ENCODE measurements at regions not wholly inside any gene's neighbourhood (a gene's known extent, or its start where the extent isn't known, plus 50 kb on each side); places are given as distances from the start of the nearest gene placed in this dataset.
A peak's percentile ranks its signal among the peaks of the same experiment; 100 is the strongest.

GRCh38 chr10:118521415-118522117 is 73.9 kb downstream of the PRLHR start:
- Histone ChIP-seq H2AFZ (ENCODE audit: low read depth, low read length) (peak overlapping the region; percentile 40; the same call in 1 of the 2 replicates), H3K79me2 (ENCODE audit: insufficient read depth, low read length) (no peaks in the 10 kb centered on the region), H4K20me1 (ENCODE audit: insufficient read depth, low read length) (no peaks in the 10 kb centered on the region), H3K9ac (ENCODE audit: low read depth, low read length) (peak overlapping the region; percentile 37), H3K27ac (ENCODE audit: low read length) (peak overlapping the region; percentile 83), H3K27me3 (ENCODE audit: insufficient read depth, low read length, poor library complexity) (no peaks in the 10 kb centered on the region), H3K9me3 (ENCODE audit: insufficient read depth, low read length, severe bottlenecking) (peaks cover 10% of the 10 kb centered on the region), H3K4me3 (ENCODE audit: low read depth in 1 of 2, low read length in 2 of 2) (peak overlapping the region in 1 of 2 experiments; percentile 39; a peak in 1 of 4 replicates), H3K4me1 (ENCODE audit: insufficient read depth, low read length) (peaks cover 54% of the 10 kb centered on the region), H3K4me2 (ENCODE audit: insufficient read depth, low read length) (peak overlapping the region; percentile 42), H3K36me3 (ENCODE audit: insufficient read depth, low read length) (no peaks in the 10 kb centered on the region)
- DNase-seq (peak; percentile 68), ATAC-seq (ENCODE audit: insufficient read depth, low read depth) (peak; percentile 87)
- TF ChIP-seq EZH2 (IDR thresholded peaks at IDR 0.05; ENCODE audit: borderline replicate concordance, low read depth, low read length, severe bottlenecking) = no peak
- TF ChIP-seq CTCF (IDR thresholded peaks at IDR 0.05; ENCODE audit: borderline replicate concordance, extremely low read depth, low read length, poor library complexity, severe bottlenecking) = no peak

- no peaks in the 10 kb centered on the region for H3K79me2 ChIP-seq (ENCODE audit: insufficient read depth, low read length)
- no peaks in the 10 kb centered on the region for H3K27me3 ChIP-seq (ENCODE audit: insufficient read depth, low read length, poor library complexity)
- ATAC-seq (ENCODE audit: insufficient read depth, low read depth) (no peak), DNase-seq (no peak)
- peaks cover 10% of the 10 kb centered on the region for H3K9me3 ChIP-seq (ENCODE audit: insufficient read depth, low read length, severe bottlenecking)
- no peaks in the 10 kb centered on the region for H3K36me3 ChIP-seq (ENCODE audit: insufficient read depth, low read length)
- H3K4me2 ChIP-seq (ENCODE audit: insufficient read depth, low read length) = no peak overlapping the region
- TF ChIP-seq CTCF (IDR thresholded peaks at IDR 0.05; ENCODE audit: borderline replicate concordance, extremely low read depth, low read length, poor library complexity, severe bottlenecking) = no peak
- TF ChIP-seq EZH2 (IDR thresholded peaks at IDR 0.05; ENCODE audit: borderline replicate concordance, low read depth, low read length, severe bottlenecking) = no peak
- no peak overlapping the region for H3K4me3 ChIP-seq (ENCODE audit: low read depth in 1 of 2, low read length in 2 of 2)
- H3K4me1 ChIP-seq (ENCODE audit: insufficient read depth, low read length) = peaks cover 54% of the 10 kb centered on the region
- peak overlapping the region; percentile 53; the same call in 1 of the 2 replicates for H2AFZ ChIP-seq (ENCODE audit: low read depth, low read length)
- H4K20me1 ChIP-seq (ENCODE audit: insufficient read depth, low read length) = no peaks in the 10 kb centered on the region
- peak overlapping the region; percentile 37; the same call in 1 of the 2 replicates for H3K9ac ChIP-seq (ENCODE audit: low read depth, low read length)
- peak overlapping the region; percentile 83 for H3K27ac ChIP-seq (ENCODE audit: low read length)
Measured at GRCh38 chr10:118520116-118520742, 75.2 kb downstream of the PRLHR start.

DNA sequence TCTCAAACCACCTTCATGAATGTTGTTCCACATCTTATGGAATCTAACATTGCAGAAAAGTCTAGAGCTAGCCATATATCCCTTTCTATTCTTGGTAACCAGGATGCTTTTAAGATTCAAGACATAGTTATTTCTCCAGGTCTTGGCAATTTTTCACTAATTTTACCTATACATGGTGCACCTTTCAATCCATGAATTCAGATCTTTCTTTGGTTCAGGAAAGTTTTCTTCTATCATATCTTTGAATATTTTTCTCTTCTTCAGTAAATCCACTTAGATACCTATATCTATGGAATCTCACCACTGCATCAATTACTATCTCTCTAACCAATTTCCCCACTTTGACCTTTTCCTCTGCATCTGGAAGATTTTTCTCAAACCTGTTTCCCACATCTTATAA is 77.4 kb downstream of the PRLHR start:
- no peak for ATAC-seq (ENCODE audit: insufficient read depth, low read depth)
- no peaks in the 10 kb centered on the region for H3K27me3 ChIP-seq (ENCODE audit: insufficient read depth, low read length, poor library complexity)

More for the DNA sequence above, 77.4 kb downstream of the PRLHR start:
- no peak overlapping the region for H2AFZ ChIP-seq (ENCODE audit: low read depth, low read length)
- H4K20me1 ChIP-seq (ENCODE audit: insufficient read depth, low read length) = no peaks in the 10 kb centered on the region
- no peak overlapping the region for H3K27ac ChIP-seq (ENCODE audit: low read length)
- H3K4me2 ChIP-seq (ENCODE audit: insufficient read depth, low read length) = no peak overlapping the region
- no peaks in the 10 kb centered on the region for H3K79me2 ChIP-seq (ENCODE audit: insufficient read depth, low read length)
- peaks cover 46% of the 10 kb centered on the region for H3K4me1 ChIP-seq (ENCODE audit: insufficient read depth, low read length)
- no peak overlapping the region for H3K9ac ChIP-seq (ENCODE audit: low read depth, low read length)
- TF ChIP-seq CTCF (IDR thresholded peaks at IDR 0.05; ENCODE audit: borderline replicate concordance, extremely low read depth, low read length, poor library complexity, severe bottlenecking) = no peak
- no peak for TF ChIP-seq EZH2 (IDR thresholded peaks at IDR 0.05; ENCODE audit: borderline replicate concordance, low read depth, low read length, severe bottlenecking)
- DNase-seq = no peak
- peaks cover 10% of the 10 kb centered on the region for H3K9me3 ChIP-seq (ENCODE audit: insufficient read depth, low read length, severe bottlenecking)
- no peak overlapping the region for H3K4me3 ChIP-seq (ENCODE audit: low read depth in 1 of 2, low read length in 2 of 2)
- H3K36me3 ChIP-seq (ENCODE audit: insufficient read depth, low read length) = no peaks in the 10 kb centered on the region

All from DND-41 (cell line).